ENCODE measurements at regions not wholly inside any gene's neighbourhood (a gene's known extent, or its start where the extent isn't known, plus 50 kb on each side); places are given as distances from the start of the nearest gene placed in this dataset.

DNA sequence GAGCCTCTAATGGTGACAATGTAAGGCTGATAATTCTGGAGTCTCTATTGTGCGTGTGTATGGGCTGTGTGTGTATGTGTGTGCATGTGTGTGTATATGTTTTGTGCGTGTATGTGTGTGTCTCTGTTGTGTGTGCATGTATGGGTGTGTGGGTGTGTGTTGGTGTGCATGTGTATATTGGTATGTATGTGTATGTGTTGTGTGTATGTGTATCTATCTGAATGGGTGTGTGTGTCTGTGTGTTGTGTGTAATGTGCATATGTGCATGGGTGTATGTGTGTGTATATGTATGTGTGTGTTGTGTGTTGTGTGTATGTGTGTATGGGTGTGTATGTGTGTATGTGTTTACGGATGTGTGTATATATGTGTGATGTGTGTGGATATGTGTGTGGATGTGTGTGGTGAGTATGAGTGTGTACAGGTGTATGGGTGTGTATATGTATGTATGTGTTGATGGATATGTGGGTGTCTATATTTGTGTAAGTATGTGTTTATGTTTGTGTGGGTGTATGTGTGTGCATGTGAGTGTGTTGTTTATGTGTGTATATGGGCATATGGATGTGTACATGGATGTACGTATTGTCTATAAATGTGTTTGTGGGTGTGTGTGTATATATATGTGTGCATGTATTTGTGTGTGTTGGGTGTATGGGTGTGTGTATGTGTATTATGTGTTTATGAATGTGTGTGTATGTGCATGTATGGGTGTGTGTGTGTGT lies 366.7 kb downstream of the UQCRFS1 start:
- no peak for DNase-seq (ENCODE audit: low spot score)

DNA sequence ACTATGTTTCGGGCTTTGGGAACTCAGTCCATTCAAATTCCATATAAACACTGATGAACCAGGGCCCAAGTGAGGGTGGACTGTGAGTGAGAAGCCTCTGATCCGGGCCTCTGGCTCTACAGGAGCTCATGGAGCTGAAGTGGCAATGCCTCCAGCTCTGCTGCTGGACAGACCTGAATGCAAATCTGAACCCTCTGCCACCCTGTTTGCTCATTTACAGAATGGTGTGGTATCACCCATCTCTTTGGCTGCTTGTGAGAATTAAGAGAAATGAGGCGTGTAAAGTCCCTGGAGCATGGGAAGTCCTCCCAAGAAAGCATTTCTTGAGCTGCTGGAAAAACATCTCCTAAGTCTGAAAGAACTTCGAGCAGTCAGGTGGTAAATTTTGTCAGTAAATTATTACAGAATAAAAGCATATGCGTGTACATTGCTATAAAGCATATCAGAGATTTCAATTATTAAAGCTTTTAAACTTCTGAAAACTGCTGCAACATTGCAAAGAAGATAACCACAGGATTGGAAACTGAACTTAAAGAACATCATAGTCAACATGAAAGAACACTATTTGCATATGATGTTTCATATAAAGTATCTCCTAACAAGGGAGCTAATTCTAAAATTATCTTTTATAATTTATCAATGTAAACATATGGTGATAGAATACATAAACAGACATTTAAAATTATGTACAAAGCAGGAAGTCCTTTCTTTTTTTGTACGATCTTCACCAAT lies 369.0 kb downstream of the UQCRFS1 start:
- no peak for DNase-seq (ENCODE audit: low spot score)

DNA sequence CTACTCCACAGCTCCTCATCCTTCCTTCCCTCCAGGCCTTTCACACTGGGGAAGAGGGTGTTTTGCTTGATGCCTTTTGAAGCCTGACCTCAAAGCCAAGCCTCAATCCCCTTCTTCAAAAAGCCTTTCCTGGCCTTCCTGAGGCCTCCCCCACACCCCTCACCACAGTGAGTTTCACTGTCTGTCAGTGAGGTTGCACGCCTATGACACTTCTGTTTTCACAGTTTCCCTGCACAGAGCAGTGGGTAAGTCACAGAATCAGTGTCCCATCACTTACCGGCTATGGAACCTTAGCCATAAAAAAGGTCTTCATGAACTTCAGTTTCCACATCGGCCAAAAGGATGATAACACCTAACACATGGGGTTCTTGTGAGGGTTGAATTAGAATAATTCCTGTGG lies 371.4 kb downstream of the UQCRFS1 start:
- DNase-seq (ENCODE audit: low spot score): no peak

DNA sequence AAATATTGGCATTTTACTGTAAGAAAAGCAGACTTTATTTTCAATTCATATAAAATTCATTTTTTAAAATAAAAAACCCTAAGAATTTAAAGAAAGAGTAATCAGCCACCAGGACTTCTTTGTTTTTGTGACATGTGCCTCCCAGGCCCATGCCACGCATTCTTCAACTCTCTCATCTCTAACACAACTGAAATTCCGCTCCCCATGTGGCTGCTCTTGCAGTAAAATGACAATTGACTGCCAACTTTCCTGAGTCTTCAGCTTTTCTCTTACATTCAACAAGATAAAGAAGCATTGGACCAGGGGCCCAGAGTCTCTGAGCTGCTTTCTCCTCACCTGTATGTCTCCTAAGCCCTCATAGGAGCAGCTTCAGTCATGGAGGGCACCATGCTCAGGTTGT lies 372.1 kb downstream of the UQCRFS1 start:
- no peak for DNase-seq (ENCODE audit: low spot score)

DNA sequence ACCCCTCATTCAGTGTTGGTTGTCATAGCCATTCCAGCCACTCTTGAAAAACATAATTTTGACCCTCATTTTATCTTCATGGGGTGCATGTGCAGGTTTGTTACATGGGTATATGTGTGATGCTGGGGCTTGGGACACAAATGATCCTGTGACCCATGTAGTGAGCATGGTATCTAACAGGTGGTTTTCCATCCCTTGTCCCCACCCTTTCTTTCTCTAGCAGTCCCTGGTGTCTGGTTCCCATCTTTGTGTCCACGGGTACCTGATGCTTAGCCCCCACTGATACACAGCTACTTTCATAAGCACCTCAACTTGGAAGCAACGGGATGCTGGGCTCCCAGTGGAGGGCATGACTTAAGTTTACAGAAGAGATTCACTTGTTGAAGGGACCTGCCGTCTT lies 373.5 kb downstream of the UQCRFS1 start:
- DNase-seq (ENCODE audit: low spot score): no peak

DNA sequence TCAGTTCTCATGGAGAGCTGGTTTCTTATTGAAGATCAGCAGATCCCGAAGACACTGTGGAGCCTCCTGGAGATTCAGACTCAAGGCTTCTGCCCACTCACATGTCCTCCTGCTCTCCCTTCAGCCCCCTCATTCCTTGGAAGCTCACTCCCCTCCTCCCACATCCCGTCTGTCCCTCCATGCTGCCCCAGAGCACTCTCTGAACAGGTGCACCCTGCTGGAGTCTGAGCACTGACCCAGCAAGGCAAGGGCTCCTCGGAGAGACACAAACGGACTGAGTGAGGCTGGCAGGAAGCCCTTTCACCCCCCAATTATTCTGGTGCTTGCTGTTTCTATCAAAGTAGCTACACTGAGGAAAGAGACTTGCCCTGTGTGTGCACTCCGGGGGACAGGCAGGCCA lies 374.0 kb downstream of the UQCRFS1 start:
- no peak for DNase-seq (ENCODE audit: low spot score)

DNA sequence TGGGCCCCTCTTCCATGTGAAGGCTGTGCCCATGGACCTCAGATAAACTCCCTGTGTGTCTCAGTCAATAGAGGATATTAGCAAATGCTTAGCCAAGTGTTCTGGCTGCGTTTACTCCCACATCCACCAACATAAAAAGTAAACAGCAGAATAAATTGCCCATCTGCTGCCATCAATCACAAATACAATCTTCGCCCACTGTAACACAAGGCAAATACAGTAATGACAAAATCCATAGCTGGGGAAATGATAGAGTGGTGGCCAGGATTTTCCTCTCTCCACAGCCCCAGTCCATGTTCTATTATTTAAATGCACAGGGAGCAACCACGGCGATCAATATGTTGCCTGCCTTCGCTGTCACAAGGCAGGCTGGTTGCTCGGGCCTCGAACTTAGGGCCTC lies 376.5 kb downstream of the UQCRFS1 start:
- DNase-seq (ENCODE audit: low spot score): no peak

DNA sequence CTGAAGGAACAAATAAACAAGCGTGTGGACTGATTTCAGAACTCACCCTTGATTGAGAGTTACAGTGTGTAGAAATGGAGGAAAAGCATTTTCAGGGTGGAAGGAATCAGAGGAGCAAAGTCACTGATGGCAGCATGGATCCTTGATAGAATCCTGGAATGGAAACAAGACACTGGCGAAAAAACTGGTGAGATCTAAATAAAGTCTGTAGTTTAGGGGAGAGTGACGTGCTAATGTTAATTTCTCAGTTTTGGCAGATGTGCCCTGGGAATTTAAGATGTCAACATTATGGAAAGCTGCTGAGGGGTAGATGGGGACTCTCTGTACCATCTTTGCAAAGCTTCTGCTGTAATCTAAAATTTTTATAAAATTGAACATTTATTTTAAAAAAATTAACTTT lies 378.0 kb downstream of the UQCRFS1 start:
- no peak for DNase-seq (ENCODE audit: low spot score)

DNA sequence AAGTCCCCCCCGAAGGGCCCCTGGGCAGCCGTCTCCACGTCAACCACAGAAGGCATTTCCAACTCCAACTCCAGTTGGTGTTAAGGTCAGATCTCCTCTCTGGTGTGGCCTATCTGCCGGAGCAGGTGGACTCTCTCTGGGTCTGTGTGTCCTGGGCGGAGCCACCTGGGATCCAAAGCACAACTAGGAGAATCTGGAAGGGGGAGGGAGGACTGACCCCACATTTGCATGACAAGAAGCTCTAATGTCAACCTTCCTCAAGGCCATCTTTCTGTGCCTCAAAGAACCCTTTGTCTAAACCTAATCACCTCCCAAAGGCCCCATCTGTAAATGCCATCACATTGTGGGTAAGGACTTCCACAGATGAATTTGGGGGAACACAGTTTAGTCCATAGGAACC lies 381.5 kb downstream of the UQCRFS1 start:
- no peak for DNase-seq (ENCODE audit: low spot score)

DNA sequence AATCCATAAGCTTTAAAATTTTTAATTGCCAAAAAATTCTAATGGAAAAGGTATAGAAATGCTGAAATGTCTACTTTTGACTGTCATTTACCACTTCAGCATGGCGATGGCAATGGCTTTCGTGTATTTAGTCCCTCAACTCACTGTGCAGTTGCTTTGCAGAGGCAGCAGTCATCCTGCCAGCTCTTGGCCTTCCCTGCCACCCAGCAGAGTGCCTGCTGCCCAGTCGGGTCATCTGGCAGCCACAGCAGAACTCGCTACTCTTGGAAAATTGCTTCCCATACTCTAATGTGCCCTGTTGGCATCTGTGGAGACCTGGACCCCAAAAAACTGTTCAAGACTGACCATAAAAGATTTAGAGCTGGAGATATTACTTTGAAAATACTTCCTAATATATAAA lies 383.2 kb downstream of the UQCRFS1 start:
- no peak for DNase-seq (ENCODE audit: low spot score)

DNA sequence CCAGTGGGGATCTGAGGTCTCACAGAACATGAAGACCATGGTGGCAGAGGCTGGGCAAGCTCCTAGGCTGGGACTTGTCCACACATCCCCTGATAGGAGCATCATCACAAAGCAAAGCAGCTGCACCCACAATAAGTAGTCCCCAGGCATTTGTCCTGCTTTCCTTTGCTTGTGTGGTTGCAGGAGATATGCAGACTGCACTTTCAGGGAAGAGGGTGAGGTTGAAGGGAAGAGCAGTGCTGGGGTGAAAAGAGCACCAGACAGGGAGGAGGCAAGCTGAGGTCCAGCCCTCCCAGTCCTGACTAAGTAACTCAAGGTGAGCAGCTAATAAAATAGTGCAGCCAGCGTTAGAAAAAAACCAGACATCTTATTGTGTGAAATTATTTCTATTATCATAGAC lies 383.6 kb downstream of the UQCRFS1 start:
- DNase-seq (ENCODE audit: low spot score): no peak

DNA sequence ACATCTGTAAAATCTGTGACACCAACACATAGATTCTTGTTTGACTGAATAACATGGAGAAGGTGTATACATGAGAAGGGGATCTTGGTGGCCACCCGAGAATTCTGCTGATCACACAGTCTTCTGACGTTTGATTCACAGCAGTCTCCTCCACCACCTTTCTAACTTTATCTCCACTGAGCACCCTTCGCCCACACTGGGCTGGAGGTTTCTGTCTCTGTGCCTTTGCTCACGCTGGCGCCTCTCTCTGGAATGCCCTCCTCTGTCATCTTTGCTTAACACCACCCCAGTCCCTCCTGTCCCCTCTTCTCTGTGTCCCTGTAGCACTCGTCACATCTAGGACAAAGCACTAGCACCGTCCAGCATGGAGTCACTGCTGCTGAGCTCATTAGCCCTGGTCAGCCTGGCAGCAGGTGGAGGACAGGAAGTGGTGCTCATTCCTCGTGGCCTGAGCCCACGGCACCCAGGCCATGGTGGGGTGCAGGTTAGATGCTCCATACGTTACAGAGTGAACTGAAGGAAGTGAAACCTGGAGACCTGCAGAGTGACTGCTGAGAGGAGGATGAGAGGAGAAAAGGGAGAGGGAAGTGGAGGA lies 384.6 kb downstream of the UQCRFS1 start:
- no peak for DNase-seq (ENCODE audit: low spot score)

DNA sequence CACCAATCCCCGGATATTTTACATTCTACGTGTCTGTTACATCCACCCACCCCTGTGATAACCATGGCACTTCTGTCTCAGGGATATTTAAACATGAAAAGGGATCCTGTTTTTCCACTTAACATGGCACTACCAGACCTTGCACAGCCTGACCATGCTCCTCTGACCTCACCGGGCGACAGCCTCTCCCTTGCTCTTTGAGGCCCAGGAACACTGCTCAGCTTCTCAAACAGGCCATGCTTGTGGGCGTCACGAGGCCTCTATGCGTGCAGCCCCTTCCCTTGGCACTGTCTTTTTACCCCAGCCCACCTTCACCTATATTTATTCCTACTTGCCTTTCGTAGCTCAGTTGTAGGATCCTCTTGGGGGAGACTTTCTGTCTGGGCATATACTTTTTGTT lies 385.6 kb downstream of the UQCRFS1 start:
- DNase-seq (ENCODE audit: low spot score): no peak

DNA sequence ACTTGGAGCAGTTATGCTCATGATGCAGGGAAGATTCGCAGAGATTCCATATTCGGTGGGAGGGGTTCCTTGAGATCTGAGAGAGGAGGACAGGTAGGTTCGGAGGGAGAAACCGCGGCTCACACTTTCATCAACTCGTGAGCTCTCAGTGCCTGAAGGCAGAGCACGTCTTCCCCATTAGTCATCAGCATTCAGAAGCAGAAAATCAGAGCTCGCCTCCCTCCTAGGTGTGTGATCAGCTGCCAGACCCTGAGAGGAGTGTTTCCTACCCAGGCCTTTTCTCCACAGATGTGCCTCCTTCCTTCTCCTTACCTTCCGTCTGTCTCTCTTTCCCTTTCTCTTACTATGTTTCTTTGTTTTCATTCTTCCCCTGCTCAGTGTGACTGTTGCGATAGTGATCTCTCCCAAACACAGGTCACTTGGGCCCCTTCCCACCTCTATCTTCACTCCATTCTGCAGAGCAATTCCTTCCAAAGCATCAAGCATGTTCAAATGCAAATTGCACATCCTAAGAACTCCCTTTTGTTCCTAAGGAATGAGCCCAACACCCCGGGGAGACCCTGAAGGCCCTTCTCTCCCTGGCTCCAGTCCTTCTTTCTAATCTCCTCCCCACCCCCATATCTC lies 389.5 kb downstream of the UQCRFS1 start:
- no peak for DNase-seq (ENCODE audit: low spot score)

DNA sequence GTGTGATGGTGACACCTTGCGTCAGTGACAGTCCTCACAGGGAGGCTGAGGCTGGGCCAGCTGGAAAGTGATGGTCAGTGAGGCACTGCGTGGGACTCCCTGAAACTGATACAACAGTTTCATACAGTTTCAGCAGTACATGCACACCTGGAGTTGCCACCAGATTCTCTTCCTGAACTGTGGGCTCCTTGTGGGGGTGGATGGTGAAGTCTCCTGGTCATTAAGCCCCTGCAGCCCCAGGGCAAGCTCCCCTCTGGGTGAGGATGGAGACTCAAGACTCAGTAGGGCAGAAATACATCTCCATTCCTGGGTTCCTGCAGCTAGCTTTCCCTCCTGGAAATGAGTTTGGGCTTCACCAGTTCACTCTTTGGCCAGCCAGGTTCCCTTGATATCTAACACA lies 392.7 kb downstream of the UQCRFS1 start:
- no peak for DNase-seq (ENCODE audit: low spot score)

DNA sequence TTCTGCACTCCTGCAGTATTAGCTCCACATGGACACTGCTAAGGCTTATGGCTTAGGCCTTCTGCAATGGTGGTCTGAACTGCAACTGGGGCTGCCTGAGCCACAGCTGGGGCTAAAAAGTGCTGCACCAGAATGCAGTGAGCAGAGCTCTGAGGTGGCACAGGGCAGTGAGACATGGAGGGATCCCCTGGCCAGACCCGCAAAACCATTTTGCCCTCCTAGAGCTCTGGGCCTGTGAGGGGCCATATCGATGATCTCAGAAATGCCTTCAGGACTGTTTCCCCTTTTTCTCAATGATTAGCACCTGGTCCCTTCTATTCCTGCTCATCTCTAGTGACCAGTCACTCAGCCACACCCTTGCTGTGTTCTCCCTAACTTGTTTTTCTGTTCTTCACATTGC lies 397.7 kb downstream of the UQCRFS1 start:
- DNase-seq (ENCODE audit: low spot score): no peak

DNA sequence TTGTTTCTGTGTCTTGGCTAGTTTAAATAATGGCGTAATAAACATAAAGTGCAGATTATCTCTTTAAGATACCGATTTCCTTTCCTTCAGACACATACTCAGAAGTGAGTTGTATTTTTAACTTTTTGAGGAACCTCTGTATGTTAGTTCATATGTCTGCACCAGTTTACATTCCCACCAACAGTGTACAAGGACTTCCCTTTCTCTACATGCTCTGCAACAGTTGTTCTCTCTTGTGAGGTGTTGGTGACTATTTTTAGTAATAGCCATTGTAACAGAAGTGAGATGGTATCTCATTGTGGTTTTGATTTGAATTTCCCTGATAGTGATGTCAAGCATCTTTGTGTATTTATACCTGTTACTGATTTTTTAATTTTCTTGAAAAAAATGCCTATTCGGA lies 418.6 kb downstream of the UQCRFS1 start:
- no peak for DNase-seq (ENCODE audit: low spot score)

DNA sequence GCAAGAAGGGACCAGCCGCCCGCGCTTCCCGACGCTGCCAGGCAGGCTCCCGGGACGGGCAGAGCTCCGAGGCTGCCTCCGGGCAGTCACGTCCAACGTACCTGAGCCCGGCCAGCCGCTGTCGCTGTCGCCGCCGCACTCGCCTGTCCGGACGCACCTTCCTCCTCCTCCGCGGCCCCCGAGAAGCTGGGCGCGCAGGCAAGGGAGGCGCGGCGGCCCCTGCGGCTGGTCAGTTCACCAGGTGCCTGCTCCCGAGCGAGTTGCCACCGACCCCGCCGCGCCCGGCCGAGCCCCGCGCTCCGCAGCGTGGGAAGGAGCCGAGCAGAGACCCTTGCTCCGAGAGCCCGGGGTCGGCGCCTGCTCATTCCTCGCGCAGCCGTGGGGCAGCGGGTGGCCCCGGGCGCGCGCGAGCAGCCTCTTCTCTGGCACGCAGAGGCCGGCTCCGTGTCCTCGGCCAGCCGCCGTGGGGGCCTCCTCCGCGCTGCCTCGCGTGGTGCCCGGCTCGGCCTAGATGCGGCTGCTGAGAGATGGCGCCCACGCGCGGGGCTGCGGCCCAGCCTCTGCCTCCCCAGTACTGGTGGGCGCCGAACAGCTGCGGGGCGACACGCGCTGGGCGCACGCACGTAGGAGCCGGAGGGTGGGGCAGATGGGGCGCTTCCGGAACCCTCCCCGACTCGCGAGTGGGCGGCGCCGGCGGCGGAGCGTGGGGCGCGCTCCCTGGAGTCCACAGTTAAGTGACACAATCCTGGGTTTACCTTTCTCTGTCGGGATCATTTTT lies 419.4 kb downstream of the UQCRFS1 start:
- DNase-seq (ENCODE audit: low spot score): peak; percentile 0

DNA sequence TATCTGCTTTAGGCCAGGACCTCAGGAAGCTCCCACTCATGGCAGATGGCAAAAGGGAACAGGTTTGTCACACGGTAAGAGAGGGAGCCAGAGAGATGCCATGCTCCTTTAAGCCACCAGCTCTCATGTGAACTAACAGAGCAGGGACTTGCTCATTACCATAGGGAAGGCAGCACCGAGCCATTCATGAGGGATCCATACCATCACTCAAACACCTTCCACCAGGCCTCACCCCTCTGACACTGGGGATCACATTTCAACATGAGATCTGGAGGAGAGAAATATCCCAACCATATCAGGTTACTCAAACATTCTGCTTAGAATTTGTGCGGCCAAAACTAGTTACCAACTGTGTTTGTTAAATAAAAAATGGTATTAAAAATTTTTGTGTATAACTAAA lies 427.0 kb downstream of the UQCRFS1 start:
- DNase-seq (ENCODE audit: low spot score): no peak

DNA sequence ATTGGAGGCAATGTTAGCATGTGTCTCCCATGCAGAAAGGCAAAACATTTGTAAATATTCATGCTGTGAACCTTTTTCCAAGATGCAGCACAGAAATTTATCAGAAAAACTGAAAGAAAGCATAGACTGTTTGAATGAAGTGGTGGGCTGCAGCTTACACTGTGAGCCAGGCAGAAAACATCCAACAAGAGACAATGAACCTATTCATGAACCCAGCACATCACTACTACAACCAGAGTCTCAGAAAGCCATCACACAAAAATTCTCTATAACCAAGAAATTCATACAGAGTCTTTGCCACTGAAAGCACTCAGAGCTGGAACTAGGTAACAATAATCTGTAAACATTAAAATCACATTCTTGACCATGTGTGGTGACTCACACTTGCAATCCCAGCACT lies 448.9 kb downstream of the UQCRFS1 start:
- DNase-seq (ENCODE audit: low spot score): no peak

DNA sequence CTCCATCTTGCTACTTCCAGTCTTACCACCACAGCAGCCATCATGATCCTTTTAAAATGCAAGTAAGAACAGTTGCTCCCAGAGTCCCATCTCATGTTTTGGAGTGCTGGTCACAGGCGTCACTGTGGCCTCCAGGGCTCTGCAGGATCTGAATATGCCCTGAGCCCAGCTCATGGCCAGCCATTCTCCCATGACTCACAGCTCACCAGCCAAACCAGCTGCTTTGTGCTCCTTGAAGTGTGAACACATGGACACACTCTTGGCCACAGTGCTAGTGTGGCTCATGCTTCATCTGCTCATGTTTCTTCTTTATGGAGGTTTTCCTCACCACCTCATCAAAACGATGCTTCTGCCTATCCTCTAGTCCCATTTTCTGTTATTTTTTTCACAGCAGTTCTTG lies 466.5 kb downstream of the UQCRFS1 start:
- no peak for DNase-seq (ENCODE audit: low spot score)

DNA sequence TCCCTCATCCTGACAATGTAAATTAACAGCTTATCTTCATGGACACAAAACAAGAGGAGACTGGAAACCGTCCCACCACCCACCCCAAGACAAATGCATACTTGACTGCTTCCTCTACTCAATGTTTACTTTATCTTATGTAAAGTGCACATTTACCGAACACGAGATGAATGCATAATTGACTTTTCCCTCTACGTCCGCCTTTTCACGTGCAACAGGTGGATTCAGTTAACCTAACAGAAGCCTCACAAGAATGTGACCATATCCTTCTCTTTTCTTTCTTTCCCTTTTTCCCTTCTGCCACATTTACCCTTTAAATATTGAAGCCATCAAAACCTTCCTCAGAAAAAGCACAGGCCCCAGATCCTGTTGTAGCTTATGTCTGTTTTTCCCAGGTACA lies 468.0 kb downstream of the UQCRFS1 start:
- DNase-seq (ENCODE audit: low spot score): no peak

All from putamen (tissue), 1 donor.